ENCODE measurements at regions not wholly inside any gene's neighbourhood (a gene's known extent, or its start where the extent isn't known, plus 50 kb on each side); places are given as distances from the start of the nearest gene placed in this dataset.

DNA sequence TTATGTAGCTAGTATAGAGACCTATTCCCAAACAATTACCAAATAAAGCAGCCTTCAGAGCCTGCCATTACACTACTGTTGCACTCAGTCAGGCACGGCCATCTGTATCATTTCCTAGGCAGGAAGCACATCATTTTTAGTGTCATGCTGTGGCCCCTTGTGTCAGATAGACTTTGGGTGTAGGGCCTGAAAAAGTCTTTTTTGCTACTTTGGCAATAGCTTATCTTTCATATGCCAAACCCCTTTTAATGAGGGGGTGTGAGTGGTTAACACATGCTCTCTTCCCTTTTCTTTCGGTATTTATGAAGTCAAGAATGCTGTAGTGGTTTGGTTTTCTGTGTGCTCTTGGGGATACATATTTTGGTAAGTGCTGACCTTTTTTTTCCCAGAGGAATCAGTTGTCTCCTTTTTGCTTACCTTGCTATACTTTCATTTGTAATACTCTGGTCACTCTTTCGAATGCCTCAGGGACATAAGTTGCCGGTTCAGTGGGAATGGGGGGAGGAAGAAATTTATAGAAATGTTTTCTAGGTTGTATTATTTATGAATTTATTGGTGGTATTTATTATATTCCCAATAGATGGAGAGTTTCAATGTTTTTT lies 209.8 kb downstream of the CSNK1G3 start:
- TF ChIP-seq, protein P1, sequence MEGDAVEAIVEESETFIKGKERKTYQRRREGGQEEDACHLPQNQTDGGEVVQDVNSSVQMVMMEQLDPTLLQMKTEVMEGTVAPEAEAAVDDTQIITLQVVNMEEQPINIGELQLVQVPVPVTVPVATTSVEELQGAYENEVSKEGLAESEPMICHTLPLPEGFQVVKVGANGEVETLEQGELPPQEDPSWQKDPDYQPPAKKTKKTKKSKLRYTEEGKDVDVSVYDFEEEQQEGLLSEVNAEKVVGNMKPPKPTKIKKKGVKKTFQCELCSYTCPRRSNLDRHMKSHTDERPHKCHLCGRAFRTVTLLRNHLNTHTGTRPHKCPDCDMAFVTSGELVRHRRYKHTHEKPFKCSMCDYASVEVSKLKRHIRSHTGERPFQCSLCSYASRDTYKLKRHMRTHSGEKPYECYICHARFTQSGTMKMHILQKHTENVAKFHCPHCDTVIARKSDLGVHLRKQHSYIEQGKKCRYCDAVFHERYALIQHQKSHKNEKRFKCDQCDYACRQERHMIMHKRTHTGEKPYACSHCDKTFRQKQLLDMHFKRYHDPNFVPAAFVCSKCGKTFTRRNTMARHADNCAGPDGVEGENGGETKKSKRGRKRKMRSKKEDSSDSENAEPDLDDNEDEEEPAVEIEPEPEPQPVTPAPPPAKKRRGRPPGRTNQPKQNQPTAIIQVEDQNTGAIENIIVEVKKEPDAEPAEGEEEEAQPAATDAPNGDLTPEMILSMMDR (IDR thresholded peaks at IDR 0.05; ENCODE audit: extremely low read depth in 1 of 2, insufficient read depth in 1 of 2, low read depth in 1 of 2, low read length in 2 of 2), result no peak
- no peak for TF ChIP-seq POLR2AphosphoS5 (IDR thresholded peaks at IDR 0.05; ENCODE audit: insufficient read depth, low read depth, low read length)
- TF ChIP-seq EZH2 (IDR thresholded peaks at IDR 0.05; ENCODE audit: borderline replicate concordance, low read depth, low read length, severe bottlenecking), result no peak
- no peak for TF ChIP-seq JUN (IDR thresholded peaks at IDR 0.05; ENCODE audit: borderline replicate concordance, insufficient read depth, insufficient read length, low read depth)

Data from endothelial cell of umbilical vein (primary cell).